CD14-positive monocyte (primary cell): ENCODE measurements at regions not wholly inside any gene's neighbourhood (a gene's known extent, or its start where the extent isn't known, plus 50 kb on each side); places are given as distances from the start of the nearest gene placed in this dataset.

Source experiments
- DNase-seq, 3 donors: peaks; one replicate each; pipeline ENCODE4 v3.0.0-alpha.2; 2011 to 2022
- H2AFZ ChIP-seq: 2 replicates; pipeline ENCODE4 v1.6.0; 2012; ENCODE audit warnings: mild to moderate bottlenecking, low read depth, low read length, inconsistent platforms; ENCODE audit not compliant: insufficient read depth, poor library complexity, severe bottlenecking
- H3K27ac ChIP-seq, 2 donors: 1 replicate in 1 of 2; 2 replicates in 1 of 2; pipeline ENCODE4 v1.5.1; 2012 to 2013; ENCODE audit warnings: low read length in 2 of 2, control low read depth in 1 of 2, inconsistent platforms in 1 of 2, low read depth in 1 of 2, mild to moderate bottlenecking in 1 of 2
- H3K27me3 ChIP-seq, 2 donors: one replicate each; pipeline versions ENCODE4 v1.6.0 to v1.6.1; 2011 to 2013; ENCODE audit warnings: low read length in 2 of 2; ENCODE audit not compliant: control insufficient read depth in 2 of 2, insufficient read depth in 2 of 2
- H3K36me3 ChIP-seq, 2 donors: replicated peaks in 1 of 2; 1 replicate in 1 of 2; 2 replicates in 1 of 2; pipeline versions ENCODE4 v1.5.1 to v1.6.1; 2012 to 2013; ENCODE audit warnings: low read length in 2 of 2, control low read depth in 1 of 2, inconsistent platforms in 1 of 2, mild to moderate bottlenecking in 1 of 2; ENCODE audit not compliant: insufficient read depth in 2 of 2, control insufficient read depth in 1 of 2
- H3K4me1 ChIP-seq, 2 donors: 1 replicate in 1 of 2; 2 replicates in 1 of 2; pipeline versions ENCODE4 v1.5.1 to v1.6.1; 2012 to 2013; ENCODE audit warnings: low read length in 2 of 2, control low read depth in 1 of 2, inconsistent platforms in 1 of 2, mild to moderate bottlenecking in 1 of 2, moderate library complexity in 1 of 2; ENCODE audit not compliant: insufficient read depth in 2 of 2, control insufficient read depth in 1 of 2
- H3K4me2 ChIP-seq: replicated peaks from 2 replicates; pipeline ENCODE3; 2012; ENCODE audit warnings: low read length, moderate library complexity, mild to moderate bottlenecking; ENCODE audit not compliant: poor library complexity, severe bottlenecking; ENCODE audit errors: extremely low read depth
- H3K4me3 ChIP-seq, 3 experiments: fragments of 200-600 bp in 1 of 3; sonication (generic) in 1 of 3; replicated peaks in 1 of 3; 1 replicate in 2 of 3; 2 replicates in 1 of 3; pipeline ENCODE4 v1.5.1; 2011 to 2013; ENCODE audit warnings: low read length in 3 of 3, mild to moderate bottlenecking in 3 of 3, control low read depth in 2 of 3, low read depth in 2 of 3, inconsistent platforms in 1 of 3, moderate library complexity in 1 of 3
- H3K79me2 ChIP-seq: 2 replicates; pipeline ENCODE4 v1.6.0; 2012; ENCODE audit warnings: mild to moderate bottlenecking, control low read depth, inconsistent platforms, low read length, moderate library complexity; ENCODE audit not compliant: insufficient read depth
- H3K9ac ChIP-seq: 2 replicates; pipeline ENCODE4 v1.6.0; 2017; ENCODE audit warnings: low read length, mild to moderate bottlenecking; ENCODE audit not compliant: insufficient read depth, poor library complexity, severe bottlenecking
- H3K9me3 ChIP-seq, 2 donors: replicated peaks in 1 of 2; 1 replicate in 1 of 2; 2 replicates in 1 of 2; pipeline versions ENCODE4 v1.5.1 to v1.6.1; 2012 to 2013; ENCODE audit warnings: low read length in 2 of 2, control low read depth in 1 of 2; ENCODE audit not compliant: control insufficient read depth in 1 of 2, insufficient read depth in 1 of 2
- H4K20me1 ChIP-seq: 2 replicates; pipeline ENCODE4 v1.6.0; 2012; ENCODE audit warnings: mild to moderate bottlenecking, low read length, control low read depth, moderate library complexity; ENCODE audit not compliant: insufficient read depth
- H3K27ac Mint-ChIP-seq, 7 donors: one replicate each; pipeline ENCODE4 v1.8.0; 2020; ENCODE audit warnings: mild to moderate bottlenecking in 7 of 7, mixed read lengths in 7 of 7, moderate library complexity in 6 of 7, inconsistent platforms in 2 of 7
- H3K27me3 Mint-ChIP-seq, 3 donors: one replicate each; pipeline ENCODE4 v1.8.0; 2021 to 2022; ENCODE audit warnings: low read depth in 3 of 3, mild to moderate bottlenecking in 3 of 3, mixed read lengths in 3 of 3, moderate library complexity in 3 of 3, inconsistent platforms in 1 of 3
- H3K36me3 Mint-ChIP-seq, 2 donors: one replicate each; pipeline ENCODE4 v1.8.0; 2020; ENCODE audit warnings: mixed read lengths in 2 of 2, inconsistent platforms in 1 of 2, mild to moderate bottlenecking in 1 of 2
- H3K4me1 Mint-ChIP-seq: one replicate; pipeline ENCODE4 v1.8.0; 2020; ENCODE audit warnings: mild to moderate bottlenecking, mixed read lengths
- H3K4me3 Mint-ChIP-seq, 2 donors: one replicate each; pipeline ENCODE4 v1.8.0; 2020; ENCODE audit warnings: mild to moderate bottlenecking in 2 of 2, mixed read lengths in 2 of 2, moderate library complexity in 1 of 2
- H3K9me3 Mint-ChIP-seq, 7 donors: one replicate each; pipeline ENCODE4 v1.8.0; 2020 to 2022; ENCODE audit warnings: mixed read lengths in 7 of 7, mild to moderate bottlenecking in 6 of 7, moderate library complexity in 6 of 7, inconsistent platforms in 2 of 7
- CTCF ChIP-seq: fragments of 200-600 bp; IDR thresholded peaks from one replicate; pipeline ENCODE4 v1.8.0; 2022; ENCODE audit warnings: antibody characterized with exemption, mild to moderate bottlenecking
- WGBS: methylation state at CpG from one replicate; pipeline ENCODE4 v1.1.5; 2013; ENCODE audit warnings: missing lambda C conversion rate; ENCODE audit not compliant: insufficient coverage; 5-methylcytosine and 5-hydroxymethylcytosine counted together
- intact Hi-C, 2 donors: fragments of 100-400 bp; cut with micrococcal nuclease; formaldehyde crosslinking; loops; one replicate each; pipeline versions ENCODE4 v1.15.0 to v1.15.1; 2023

DNA sequence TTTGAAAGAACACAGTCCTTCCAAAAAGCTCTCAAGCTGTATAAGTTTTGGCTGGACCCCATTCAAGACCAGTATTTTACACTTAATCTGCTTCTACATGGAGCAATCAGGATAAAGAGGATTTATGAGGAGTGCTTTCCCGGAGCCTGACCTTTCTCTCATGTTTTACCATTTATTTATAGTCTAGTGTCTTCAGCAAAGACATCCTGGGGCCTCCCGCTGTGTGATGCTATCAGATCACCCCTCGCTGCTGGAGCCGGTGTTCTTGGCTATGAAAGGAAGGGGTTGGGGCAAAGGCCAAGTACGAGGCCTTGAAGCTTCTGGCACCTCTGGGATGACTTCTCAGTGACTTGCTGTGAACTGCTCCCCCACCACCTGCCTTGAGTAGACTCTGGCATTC, 189.6 kb downstream of the ADAMTS15 start:
- no peak overlapping the region for H3K27ac Mint-ChIP-seq
- 100% methylated on average over 1 of the region's 5 CpGs for WGBS
- no peak overlapping the region for H3K4me3 ChIP-seq
- H3K4me2 ChIP-seq, result no peak overlapping the region
- H3K9me3 Mint-ChIP-seq, result peaks cover 0 to 1% (median 0%) of the 10 kb centered on the region in 7 donors
- no peaks in the 10 kb centered on the region for H3K4me1 Mint-ChIP-seq
- H3K4me3 Mint-ChIP-seq, result no peak overlapping the region
- no peak for TF ChIP-seq CTCF
- H3K27me3 ChIP-seq, result no peaks in the 10 kb centered on the region
- no peak for DNase-seq
- no peak overlapping the region for H3K9ac ChIP-seq
- no peaks in the 10 kb centered on the region for H3K36me3 ChIP-seq
- no peaks in the 10 kb centered on the region for H3K9me3 ChIP-seq
- intact Hi-C loops, result no loop called here
- H3K4me1 ChIP-seq, result no peaks in the 10 kb centered on the region
- H4K20me1 ChIP-seq, result no peaks in the 10 kb centered on the region
- H3K27ac ChIP-seq, result no peak overlapping the region
- H2AFZ ChIP-seq, result no peak overlapping the region
- peaks cover 2 to 5% (median 5%) of the 10 kb centered on the region in 3 donors for H3K27me3 Mint-ChIP-seq
- no peaks in the 10 kb centered on the region for H3K79me2 ChIP-seq
- no peaks in the 10 kb centered on the region for H3K36me3 Mint-ChIP-seq

DNA sequence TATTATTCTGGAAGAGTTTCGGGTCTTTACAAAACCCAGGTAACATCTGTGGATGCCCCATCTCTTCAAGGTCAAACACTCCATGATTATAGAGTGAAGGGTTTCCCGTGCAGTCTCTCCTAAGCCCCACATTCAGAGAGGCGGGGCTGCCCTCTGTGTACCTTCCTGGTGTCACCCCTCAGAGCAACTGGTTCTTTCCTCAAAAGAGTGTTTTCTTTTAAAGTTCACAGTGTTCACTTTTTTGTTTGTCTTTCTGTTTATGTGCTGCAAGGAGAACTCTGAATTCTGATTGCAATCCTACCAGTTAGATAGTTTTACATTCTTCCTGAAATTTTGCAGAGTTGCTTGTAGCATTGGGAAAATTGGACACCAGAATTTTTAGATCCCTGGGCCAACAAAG, 190.2 kb downstream of the ADAMTS15 start:
- intact Hi-C loops, result no loop called here
- no peak overlapping the region for H3K9ac ChIP-seq

More for the DNA sequence above, 190.2 kb downstream of the ADAMTS15 start:
- TF ChIP-seq CTCF, result no peak
- H3K9me3 ChIP-seq, result no peaks in the 10 kb centered on the region
- H3K36me3 Mint-ChIP-seq, result no peaks in the 10 kb centered on the region
- WGBS, result no CpG with 5 or more reads among the region's 3 CpGs
- H3K27me3 Mint-ChIP-seq, result peaks cover 2 to 5% (median 5%) of the 10 kb centered on the region in 3 donors
- H3K4me1 ChIP-seq, result no peaks in the 10 kb centered on the region
- H3K4me1 Mint-ChIP-seq, result no peaks in the 10 kb centered on the region
- no peak overlapping the region for H2AFZ ChIP-seq
- H3K4me2 ChIP-seq, result no peak overlapping the region
- no peaks in the 10 kb centered on the region for H3K36me3 ChIP-seq
- no peak overlapping the region for H3K4me3 ChIP-seq
- no peaks in the 10 kb centered on the region for H3K79me2 ChIP-seq
- no peaks in the 10 kb centered on the region for H3K27me3 ChIP-seq
- no peak overlapping the region for H3K27ac ChIP-seq
- no peaks in the 10 kb centered on the region for H4K20me1 ChIP-seq
- H3K27ac Mint-ChIP-seq, result no peak overlapping the region
- DNase-seq, result no peak
- H3K4me3 Mint-ChIP-seq, result no peak overlapping the region
- H3K9me3 Mint-ChIP-seq, result peaks cover 0 to 1% (median 0%) of the 10 kb centered on the region in 7 donors
